Activated CD8-positive, alpha-beta memory T cell treated with anti-CD3 and anti-CD28 coated beads, Interleukin-2, amount 10 ng/mL, durations not matched to agents 7 days and 5 days (primary cell): ENCODE measurements at regions not wholly inside any gene's neighbourhood (a gene's known extent, or its start where the extent isn't known, plus 50 kb on each side); places are given as distances from the start of the nearest gene placed in this dataset.
"Not testable (repeated sequence)": the region's sequence is repeated elsewhere in the genome, so short reads cannot be mapped to it uniquely, and the experiment has no call there.

Source experiments
- ATAC-seq: fragments of 150-1000 bp; cut with Tn5 transposase; one replicate; pipeline ENCODE4 v1.10.0; 2021; ENCODE audit warnings: moderate library complexity
- CTCF ChIA-PET: fragments of 350-600 bp; sonication (Branson Sonifier 250); formaldehyde crosslinking; loops from one replicate; lab custom pipeline; 2021; ENCODE audit warnings: antibody characterized with exemption; lab: Charles Lee
- DNase-seq: peaks from one replicate; pipeline ENCODE4 v3.0.0-alpha.2; 2020
- H3K27ac Mint-ChIP-seq: one replicate; pipeline ENCODE4 v1.8.0; 2021; ENCODE audit warnings: mild to moderate bottlenecking, mixed read lengths
- H3K27me3 Mint-ChIP-seq: one replicate; pipeline ENCODE4 v1.8.0; 2021; ENCODE audit warnings: mixed read lengths
- H3K36me3 Mint-ChIP-seq: one replicate; pipeline ENCODE4 v1.8.0; 2021; ENCODE audit warnings: mild to moderate bottlenecking, mixed read lengths
- H3K4me1 Mint-ChIP-seq: one replicate; pipeline ENCODE4 v1.8.0; 2021; ENCODE audit warnings: mixed read lengths
- H3K4me3 Mint-ChIP-seq: one replicate; pipeline ENCODE4 v1.8.0; 2021; ENCODE audit warnings: mild to moderate bottlenecking, moderate library complexity, mixed read lengths
- H3K9me3 Mint-ChIP-seq: one replicate; pipeline ENCODE4 v1.8.0; 2022; ENCODE audit warnings: low read depth, mixed read lengths

GRCh38 chr6:67880939-67881705 lies 754.0 kb upstream of the ADGRB3 start:
- H3K9me3 Mint-ChIP-seq = peaks cover 4% of the 10 kb centered on the region
- no peaks in the 10 kb centered on the region for H3K27me3 Mint-ChIP-seq
- no peak overlapping the region for H3K4me3 Mint-ChIP-seq
- no peaks in the 10 kb centered on the region for H3K4me1 Mint-ChIP-seq
- DNase-seq (no peak), ATAC-seq (no peak)
- H3K27ac Mint-ChIP-seq = no peak overlapping the region
- CTCF ChIA-PET = no interaction called here
- no peaks in the 10 kb centered on the region for H3K36me3 Mint-ChIP-seq

- H3K36me3 Mint-ChIP-seq, H3K4me1 Mint-ChIP-seq, H3K27me3 Mint-ChIP-seq, H3K9me3 Mint-ChIP-seq, H3K27ac Mint-ChIP-seq, DNase-seq, H3K4me3 Mint-ChIP-seq, CTCF ChIA-PET, ATAC-seq: not testable (repeated sequence)
Measured at GRCh38 chr6:67880343-67880742, 754.7 kb upstream of the ADGRB3 start.

DNA sequence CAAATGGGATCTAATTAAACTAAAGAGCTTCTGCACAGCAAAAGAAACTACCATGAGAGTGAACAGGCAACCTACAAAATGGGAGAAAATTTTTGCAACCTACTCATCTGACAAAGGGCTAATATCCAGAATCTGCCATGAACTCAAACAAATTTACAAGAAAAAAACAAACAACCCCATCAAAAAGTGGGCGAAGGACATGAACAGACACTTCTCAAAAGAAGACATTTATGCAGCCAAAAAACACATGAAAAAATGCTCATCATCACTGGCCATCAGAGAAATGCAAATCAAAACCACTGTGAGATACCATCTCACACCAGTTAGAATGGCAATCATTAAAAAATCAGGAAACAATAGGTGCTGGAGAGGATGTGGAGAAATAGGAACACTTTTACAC lies 755.2 kb upstream of the ADGRB3 start:
- H3K4me1 Mint-ChIP-seq, H3K36me3 Mint-ChIP-seq, H3K27ac Mint-ChIP-seq, H3K4me3 Mint-ChIP-seq, CTCF ChIA-PET, H3K27me3 Mint-ChIP-seq, H3K9me3 Mint-ChIP-seq, DNase-seq, ATAC-seq: not testable (repeated sequence)

DNA sequence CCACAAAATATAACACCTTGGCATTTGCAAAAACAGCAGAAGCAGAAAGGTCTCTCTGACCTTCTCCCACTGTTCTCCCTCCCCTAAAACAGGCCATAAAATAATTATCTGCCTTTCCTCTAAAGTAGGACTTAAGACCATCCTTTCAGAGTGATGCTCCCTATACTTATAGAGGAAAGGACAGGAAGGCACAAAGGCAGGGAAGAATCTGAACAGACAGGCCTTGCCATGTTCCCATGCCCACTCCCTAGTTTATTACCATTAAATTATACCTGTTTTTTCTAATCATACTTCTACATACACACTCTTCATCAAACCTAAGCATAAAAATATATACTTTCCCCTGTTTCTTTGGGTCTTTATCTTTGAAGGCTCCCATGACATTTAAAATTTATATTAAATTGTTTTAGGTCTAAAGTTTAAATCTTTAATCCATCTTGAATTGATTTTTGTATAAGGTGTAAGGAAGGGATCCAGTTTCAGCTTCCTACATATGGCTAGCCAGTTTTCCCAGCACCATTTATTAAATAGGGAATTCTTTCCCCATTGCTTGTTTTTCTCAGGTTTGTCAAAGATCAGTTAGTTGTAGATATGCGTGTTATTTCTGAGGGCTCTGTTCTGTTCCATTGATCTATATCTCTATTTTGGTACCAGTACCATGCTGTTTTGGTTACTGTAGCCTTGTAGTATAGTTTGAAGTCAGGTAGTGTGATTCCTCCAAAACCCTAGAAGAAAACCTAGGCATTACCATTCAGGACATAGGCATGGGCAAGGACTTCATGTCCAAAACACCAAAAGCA lies 755.8 kb upstream of the ADGRB3 start:
- H3K4me3 Mint-ChIP-seq, H3K9me3 Mint-ChIP-seq, ATAC-seq, H3K36me3 Mint-ChIP-seq, H3K4me1 Mint-ChIP-seq, H3K27ac Mint-ChIP-seq, H3K27me3 Mint-ChIP-seq, DNase-seq, CTCF ChIA-PET: not testable (repeated sequence)

DNA sequence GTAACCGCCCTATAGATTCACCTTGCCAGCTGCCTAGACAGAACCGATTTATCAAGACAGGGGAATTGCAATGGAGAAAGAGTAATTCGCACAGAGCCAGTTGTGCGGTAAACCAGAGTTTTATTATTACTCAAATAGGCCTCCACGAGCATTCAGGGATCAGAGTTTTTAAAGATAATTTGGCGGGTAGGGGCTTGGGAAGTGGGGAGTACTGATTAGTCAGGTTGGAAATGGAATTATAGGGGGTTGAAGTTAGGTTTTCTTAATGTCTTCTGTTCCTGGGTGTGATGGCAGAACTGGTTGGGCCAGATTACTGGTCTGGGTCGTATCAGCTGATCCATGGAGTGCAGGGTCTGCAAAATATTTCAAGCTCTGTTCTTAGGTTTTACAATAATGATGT lies 756.9 kb upstream of the ADGRB3 start:
- H3K4me1 Mint-ChIP-seq, H3K4me3 Mint-ChIP-seq, H3K27ac Mint-ChIP-seq, ATAC-seq, H3K36me3 Mint-ChIP-seq, CTCF ChIA-PET, H3K27me3 Mint-ChIP-seq, DNase-seq: not testable (repeated sequence)
- peaks cover 11% of the 10 kb centered on the region for H3K9me3 Mint-ChIP-seq

GRCh38 chr6:67877288-67877687 lies 757.8 kb upstream of the ADGRB3 start:
- no peak for ATAC-seq
- H3K4me1 Mint-ChIP-seq = no peaks in the 10 kb centered on the region
- no peaks in the 10 kb centered on the region for H3K36me3 Mint-ChIP-seq
- peaks cover 11% of the 10 kb centered on the region for H3K9me3 Mint-ChIP-seq
- no peak overlapping the region for H3K27ac Mint-ChIP-seq
- CTCF ChIA-PET = no interaction called here
- no peaks in the 10 kb centered on the region for H3K27me3 Mint-ChIP-seq
- DNase-seq = no peak
- no peak overlapping the region for H3K4me3 Mint-ChIP-seq

DNA sequence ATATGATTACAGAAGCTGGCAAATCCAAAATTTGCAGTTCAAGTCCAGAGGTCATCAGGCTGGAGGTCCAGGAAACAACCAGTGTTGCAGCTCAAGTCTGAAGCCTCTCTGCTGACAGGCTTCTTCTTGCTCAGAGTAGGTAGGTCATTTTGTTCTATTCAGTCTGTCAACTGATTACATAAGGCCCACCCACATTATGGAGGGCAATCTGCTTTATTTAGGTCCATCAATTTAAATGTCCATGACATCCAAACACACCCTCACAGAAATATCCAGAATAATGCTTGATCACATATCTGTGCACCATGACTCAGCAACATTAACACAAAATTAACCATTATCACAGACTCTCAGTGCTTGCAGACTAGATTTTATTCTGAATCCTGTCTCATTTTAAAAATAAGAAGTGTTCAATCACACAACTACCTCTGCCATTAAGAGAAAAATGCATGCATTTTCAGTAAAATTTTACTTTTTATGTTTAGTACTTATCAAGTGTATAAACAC lies 759.2 kb upstream of the ADGRB3 start:
- H3K36me3 Mint-ChIP-seq = no peaks in the 10 kb centered on the region
- H3K27ac Mint-ChIP-seq = no peak overlapping the region
- H3K4me3 Mint-ChIP-seq = no peak overlapping the region
- no peaks in the 10 kb centered on the region for H3K27me3 Mint-ChIP-seq
- CTCF ChIA-PET = no interaction called here
- no peaks in the 10 kb centered on the region for H3K4me1 Mint-ChIP-seq
- ATAC-seq (no peak), DNase-seq (no peak)
- H3K9me3 Mint-ChIP-seq = peaks cover 11% of the 10 kb centered on the region

DNA sequence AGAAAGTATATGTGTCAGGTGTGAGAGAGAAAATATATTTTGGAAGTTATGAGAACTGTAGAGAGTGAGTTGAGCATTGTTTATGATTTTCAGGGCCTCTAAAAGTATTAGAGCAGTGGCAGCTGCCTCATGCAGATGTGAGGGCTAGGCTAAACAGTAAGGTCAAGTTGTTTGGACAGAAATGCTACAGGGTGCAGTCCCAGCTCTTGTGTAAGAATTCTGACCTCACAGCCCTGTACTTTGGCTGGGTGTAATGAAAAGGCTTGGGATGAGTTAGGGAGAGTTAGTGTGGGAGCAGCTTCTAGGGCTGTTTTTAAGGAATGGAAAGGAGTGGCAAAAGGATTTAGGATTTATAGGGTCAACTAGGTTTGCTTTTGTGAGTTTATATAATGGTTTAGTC lies 764.8 kb upstream of the ADGRB3 start:
- Mint-ChIP-seq H3K27me3 (no peaks in the 10 kb centered on the region), H3K4me3 (no peak overlapping the region), H3K27ac (no peak overlapping the region), H3K9me3 (peaks cover 7% of the 10 kb centered on the region), H3K4me1 (no peaks in the 10 kb centered on the region), H3K36me3 (no peaks in the 10 kb centered on the region)
- ATAC-seq = no peak
- CTCF ChIA-PET = no interaction called here
- DNase-seq = no peak

GRCh38 chr6:67863346-67863745 lies 771.7 kb upstream of the ADGRB3 start:
- H3K4me1 Mint-ChIP-seq = no peaks in the 10 kb centered on the region
- peaks cover 3% of the 10 kb centered on the region for H3K9me3 Mint-ChIP-seq
- H3K4me3 Mint-ChIP-seq = no peak overlapping the region
- H3K27me3 Mint-ChIP-seq = no peaks in the 10 kb centered on the region
- no peak for ATAC-seq
- no peaks in the 10 kb centered on the region for H3K36me3 Mint-ChIP-seq
- no peak for DNase-seq
- CTCF ChIA-PET = no interaction called here
- H3K27ac Mint-ChIP-seq = no peak overlapping the region

GRCh38 chr6:67854098-67854497 lies 781.0 kb upstream of the ADGRB3 start:
- no peak for ATAC-seq
- no peaks in the 10 kb centered on the region for H3K4me1 Mint-ChIP-seq
- CTCF ChIA-PET = no interaction called here
- H3K27ac Mint-ChIP-seq = no peak overlapping the region
- H3K9me3 Mint-ChIP-seq = peaks cover 8% of the 10 kb centered on the region
- no peaks in the 10 kb centered on the region for H3K27me3 Mint-ChIP-seq
- no peak overlapping the region for H3K4me3 Mint-ChIP-seq
- no peaks in the 10 kb centered on the region for H3K36me3 Mint-ChIP-seq
- no peak for DNase-seq

GRCh38 chr6:67839818-67840217 lies 795.3 kb upstream of the ADGRB3 start:
- no peaks in the 10 kb centered on the region for H3K36me3 Mint-ChIP-seq
- peaks cover 16% of the 10 kb centered on the region for H3K9me3 Mint-ChIP-seq
- CTCF ChIA-PET = no interaction called here
- H3K4me3 Mint-ChIP-seq = no peak overlapping the region
- ATAC-seq (no peak), DNase-seq (no peak)
- no peaks in the 10 kb centered on the region for H3K4me1 Mint-ChIP-seq
- no peak overlapping the region for H3K27ac Mint-ChIP-seq
- no peaks in the 10 kb centered on the region for H3K27me3 Mint-ChIP-seq

DNA sequence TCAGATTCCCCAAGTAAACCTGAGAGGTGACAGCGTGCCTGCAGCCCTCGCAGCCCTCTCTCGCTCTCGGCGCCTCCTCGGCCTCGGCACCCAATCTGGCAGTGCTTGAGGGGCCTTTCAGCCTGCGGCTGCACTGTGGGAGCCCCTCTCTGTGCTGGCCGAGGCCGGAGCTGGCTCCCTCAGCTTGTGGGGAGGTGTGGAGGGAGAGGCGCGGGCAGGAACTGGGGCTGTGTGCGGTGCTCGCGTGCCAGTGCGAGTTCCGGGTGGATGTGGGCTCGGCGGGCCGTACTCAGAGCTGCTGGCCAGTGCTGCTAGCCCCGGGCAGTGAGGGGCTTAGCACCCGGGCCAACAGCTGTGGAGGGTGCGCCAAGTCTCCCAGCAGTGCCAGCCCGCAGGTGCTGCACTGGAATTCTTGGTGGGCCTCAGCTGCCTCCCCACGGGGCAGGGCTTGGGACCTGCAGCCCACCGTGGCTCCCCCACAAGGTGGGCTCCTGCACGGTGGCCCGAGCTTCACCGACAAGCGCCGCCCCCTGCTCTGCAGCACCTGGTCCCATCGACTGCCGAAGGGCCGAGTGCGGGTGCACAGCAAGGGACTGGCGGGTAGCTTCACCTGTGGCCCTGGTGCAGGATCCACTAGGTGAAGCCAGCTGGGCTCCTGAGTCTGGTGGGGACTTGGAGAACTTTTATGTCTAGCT lies 809.7 kb upstream of the ADGRB3 start:
- Mint-ChIP-seq H3K36me3 (no peaks in the 10 kb centered on the region), H3K27me3 (no peaks in the 10 kb centered on the region), H3K4me1 (no peaks in the 10 kb centered on the region), H3K4me3 (no peak overlapping the region), H3K9me3 (peaks cover 13% of the 10 kb centered on the region), H3K27ac (no peak overlapping the region)
- DNase-seq (no peak), ATAC-seq (no peak)
- CTCF ChIA-PET = no interaction called here

DNA sequence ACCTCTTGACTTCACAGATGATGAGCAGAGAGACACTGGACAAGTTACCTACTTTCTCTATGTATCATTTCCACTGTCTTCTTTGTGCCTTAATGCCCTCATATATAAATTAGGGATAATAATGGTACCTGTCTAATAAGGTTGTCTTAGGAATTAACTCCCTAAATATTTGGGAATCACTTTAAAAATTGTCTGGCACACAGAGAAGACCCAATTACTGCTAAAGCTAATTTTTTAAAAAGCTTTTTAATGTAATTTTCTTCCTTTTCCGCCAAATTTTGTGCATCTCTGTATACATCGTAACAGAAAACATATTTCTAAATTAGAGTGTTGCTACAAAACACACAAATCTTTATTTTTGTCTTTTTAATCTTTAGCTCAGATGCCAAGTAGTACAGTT lies 816.8 kb upstream of the ADGRB3 start:
- no peak overlapping the region for H3K27ac Mint-ChIP-seq
- CTCF ChIA-PET = no interaction called here
- no peaks in the 10 kb centered on the region for H3K27me3 Mint-ChIP-seq
- no peak for ATAC-seq
- peaks cover 26% of the 10 kb centered on the region for H3K9me3 Mint-ChIP-seq
- no peaks in the 10 kb centered on the region for H3K36me3 Mint-ChIP-seq
- H3K4me3 Mint-ChIP-seq = no peak overlapping the region
- no peak for DNase-seq
- no peaks in the 10 kb centered on the region for H3K4me1 Mint-ChIP-seq
